Choroid plexus epithelial cell (primary cell): ENCODE measurements at regions not wholly inside any gene's neighbourhood (a gene's known extent, or its start where the extent isn't known, plus 50 kb on each side); places are given as distances from the start of the nearest gene placed in this dataset.

Experiments
- DNase-seq: peaks from one replicate; pipeline ENCODE4 v3.0.0-alpha.2; 2010; ENCODE audit warnings: low read depth
- H3K4me3 ChIP-seq: 2 replicates; pipeline ENCODE4 v1.5.1; 2011; ENCODE audit warnings: low read depth, mild to moderate bottlenecking, control low read depth, low read length, moderate library complexity
- TF ChIP-seq, protein P1 (sequence below): conservative IDR thresholded peaks from 2 replicates; pipeline ENCODE4 v1.5.1; 2011; ENCODE audit warnings: low read depth, mild to moderate bottlenecking, control low read depth, inconsistent platforms, low read length, moderate library complexity

DNA sequence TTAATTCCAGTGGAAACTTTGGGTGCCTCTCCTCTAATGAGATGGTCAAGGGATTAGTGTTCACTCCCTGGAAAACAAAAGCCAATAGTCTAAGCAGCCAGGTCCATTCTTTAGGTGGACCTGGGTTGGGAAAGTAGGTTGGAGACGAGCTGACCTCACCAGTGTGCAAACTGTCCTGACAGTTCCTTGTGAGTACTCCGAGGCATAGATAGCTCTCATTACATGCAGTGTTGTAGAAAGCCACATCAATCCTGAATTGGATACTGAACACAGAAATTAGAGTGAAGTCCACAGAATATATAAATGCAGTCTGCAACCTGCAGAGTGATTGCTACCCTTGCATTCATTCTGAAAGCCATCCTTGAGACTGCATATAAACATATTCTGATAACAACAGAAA is 675.1 kb upstream of the CXADR start:
- no peak for DNase-seq
- TF ChIP-seq, protein P1, sequence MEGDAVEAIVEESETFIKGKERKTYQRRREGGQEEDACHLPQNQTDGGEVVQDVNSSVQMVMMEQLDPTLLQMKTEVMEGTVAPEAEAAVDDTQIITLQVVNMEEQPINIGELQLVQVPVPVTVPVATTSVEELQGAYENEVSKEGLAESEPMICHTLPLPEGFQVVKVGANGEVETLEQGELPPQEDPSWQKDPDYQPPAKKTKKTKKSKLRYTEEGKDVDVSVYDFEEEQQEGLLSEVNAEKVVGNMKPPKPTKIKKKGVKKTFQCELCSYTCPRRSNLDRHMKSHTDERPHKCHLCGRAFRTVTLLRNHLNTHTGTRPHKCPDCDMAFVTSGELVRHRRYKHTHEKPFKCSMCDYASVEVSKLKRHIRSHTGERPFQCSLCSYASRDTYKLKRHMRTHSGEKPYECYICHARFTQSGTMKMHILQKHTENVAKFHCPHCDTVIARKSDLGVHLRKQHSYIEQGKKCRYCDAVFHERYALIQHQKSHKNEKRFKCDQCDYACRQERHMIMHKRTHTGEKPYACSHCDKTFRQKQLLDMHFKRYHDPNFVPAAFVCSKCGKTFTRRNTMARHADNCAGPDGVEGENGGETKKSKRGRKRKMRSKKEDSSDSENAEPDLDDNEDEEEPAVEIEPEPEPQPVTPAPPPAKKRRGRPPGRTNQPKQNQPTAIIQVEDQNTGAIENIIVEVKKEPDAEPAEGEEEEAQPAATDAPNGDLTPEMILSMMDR = no peak
- H3K4me3 ChIP-seq = no peak overlapping the region

DNA sequence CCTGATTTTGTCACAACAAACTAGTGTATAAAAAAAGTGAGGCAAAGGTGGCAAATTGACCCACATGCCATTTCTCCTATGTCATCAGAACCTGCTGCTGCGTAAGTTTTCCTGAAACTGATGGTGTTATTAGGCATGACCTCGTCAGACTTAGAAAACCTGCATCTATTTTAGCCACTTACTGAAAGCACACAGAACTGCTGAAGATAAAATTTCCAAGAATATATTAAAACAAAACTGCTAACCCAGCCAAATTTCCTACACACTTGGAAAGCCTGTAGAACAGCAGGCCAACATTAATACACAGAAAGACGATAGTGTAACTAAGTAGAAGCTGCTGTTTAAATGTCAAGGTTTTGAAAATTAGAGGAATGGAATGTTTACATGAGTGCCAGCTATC is 674.5 kb upstream of the CXADR start:
- TF ChIP-seq, protein P1 = no peak
- no peak overlapping the region for H3K4me3 ChIP-seq
- peak; percentile 16 for DNase-seq

DNA sequence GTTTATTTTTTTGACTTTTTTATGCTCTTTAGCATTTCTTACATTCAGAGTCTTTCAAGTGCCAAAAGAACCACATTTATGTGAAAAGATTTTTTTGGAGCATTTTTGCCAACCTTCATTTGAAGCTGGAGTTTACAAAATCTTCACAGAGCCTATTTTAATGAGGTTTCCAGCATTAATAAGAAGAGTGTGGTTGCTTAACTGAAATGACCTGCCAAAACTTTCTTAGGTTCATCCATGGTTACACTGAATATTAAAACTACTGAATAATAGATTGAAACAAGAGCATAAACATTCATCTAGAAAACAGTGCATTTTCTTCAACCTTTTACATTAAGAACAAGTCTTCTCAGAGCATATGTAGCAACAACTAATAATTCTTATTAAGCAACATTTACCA is 672.3 kb upstream of the CXADR start:
- DNase-seq = no peak
- H3K4me3 ChIP-seq = no peak overlapping the region
- TF ChIP-seq, protein P1 = no peak

DNA sequence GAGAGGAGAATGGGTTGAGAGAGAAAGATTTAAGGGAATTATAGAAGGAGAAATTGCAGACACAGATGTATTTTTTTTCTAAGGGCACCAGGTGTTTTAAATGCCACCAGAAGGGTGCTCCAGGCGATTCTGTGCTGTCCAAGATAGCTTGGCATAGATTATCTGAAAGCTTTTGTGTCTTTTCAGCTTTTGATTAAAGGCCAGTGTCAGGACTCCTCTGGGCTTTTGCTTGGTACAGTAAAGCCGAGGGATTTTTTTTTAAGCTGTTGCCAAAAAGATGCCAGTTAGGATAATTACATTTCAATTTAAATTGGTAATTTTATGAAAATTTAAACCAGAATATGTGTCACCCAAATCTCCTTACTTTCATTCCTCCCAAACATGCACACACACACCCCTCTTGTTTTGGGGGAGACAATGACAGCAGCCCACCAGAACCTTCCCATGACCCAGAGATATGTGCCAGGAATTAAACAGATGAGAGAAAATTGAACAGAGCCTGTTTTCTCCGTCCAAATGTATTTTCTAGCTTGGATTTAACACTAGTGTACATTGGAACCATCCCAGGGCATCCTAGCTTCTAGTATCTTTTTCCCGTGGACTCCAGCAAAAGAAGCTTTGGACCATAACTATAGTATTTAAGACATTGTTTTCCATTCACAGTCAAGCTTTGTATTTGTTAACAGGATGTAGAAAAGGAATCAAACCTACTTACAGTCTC is 670.7 kb upstream of the CXADR start:
- TF ChIP-seq, protein P1 = no peak
- no peak overlapping the region for H3K4me3 ChIP-seq
- no peak for DNase-seq

DNA sequence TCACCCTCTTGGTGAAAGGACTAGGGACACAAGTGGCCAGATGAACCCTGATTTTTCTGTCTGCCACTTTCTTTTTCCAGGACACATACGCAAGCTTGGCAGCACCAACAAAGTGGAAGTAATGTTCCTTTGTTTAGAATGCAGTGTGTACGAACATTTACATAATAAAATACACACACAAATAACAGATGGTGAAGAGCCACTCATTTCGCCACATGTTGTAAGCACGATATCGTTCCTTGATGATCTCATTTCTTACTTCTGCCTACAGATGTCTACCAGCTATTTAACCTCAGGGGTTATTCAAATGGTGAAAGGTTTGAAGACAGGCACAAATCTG is 670.2 kb upstream of the CXADR start:
- DNase-seq = no peak
- H3K4me3 ChIP-seq = no peak overlapping the region
- TF ChIP-seq, protein P1 = no peak

DNA sequence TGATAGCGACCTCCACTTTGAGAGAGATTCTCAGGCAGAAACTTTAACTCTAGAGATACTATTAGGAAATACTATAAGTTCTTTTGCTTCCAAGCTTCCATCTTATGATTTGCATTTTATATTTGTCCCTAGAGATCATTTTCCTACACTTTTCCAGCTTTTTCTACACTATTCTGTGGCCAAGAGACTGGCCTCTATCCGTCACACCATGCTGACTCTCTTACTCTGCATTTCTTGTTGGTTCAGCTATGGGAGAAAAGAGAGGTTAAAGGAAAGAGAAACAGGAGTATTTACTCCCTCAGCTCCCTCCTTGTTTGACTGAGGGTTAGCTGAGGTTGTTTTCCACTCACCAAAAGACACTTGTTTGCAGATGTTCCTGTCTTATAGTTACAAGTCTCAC is 665.6 kb upstream of the CXADR start:
- no peak overlapping the region for H3K4me3 ChIP-seq
- no peak for DNase-seq
- TF ChIP-seq, protein P1 = no peak

DNA sequence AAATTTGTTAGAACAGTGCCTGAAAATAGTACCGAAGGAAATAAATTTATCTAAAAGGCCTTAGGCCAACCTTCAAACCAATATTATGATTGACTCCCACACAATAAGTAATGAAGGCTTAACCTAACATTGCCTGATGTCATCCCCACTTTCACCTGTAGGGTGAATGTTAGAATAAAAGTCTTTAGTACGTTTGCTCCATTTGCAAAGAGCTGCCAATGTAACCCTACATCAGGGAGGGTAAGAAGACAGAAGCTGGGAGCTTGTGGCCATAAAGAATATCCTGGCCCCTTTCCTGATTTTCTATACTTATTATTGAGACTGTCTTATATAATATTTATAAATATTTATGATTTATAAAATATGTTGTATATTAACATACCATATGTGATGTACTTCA is 661.8 kb upstream of the CXADR start:
- DNase-seq = no peak
- H3K4me3 ChIP-seq = no peak overlapping the region
- TF ChIP-seq, protein P1 = no peak
